CD14-positive monocyte (primary cell): ENCODE measurements at regions not wholly inside any gene's neighbourhood (a gene's known extent, or its start where the extent isn't known, plus 50 kb on each side); places are given as distances from the start of the nearest gene placed in this dataset.

Experiments
- DNase-seq, 3 donors: peaks; one replicate each; pipeline ENCODE4 v3.0.0-alpha.2; 2011 to 2022
- H2AFZ ChIP-seq: 2 replicates; pipeline ENCODE4 v1.6.0; 2012; ENCODE audit warnings: mild to moderate bottlenecking, low read depth, low read length, inconsistent platforms; ENCODE audit not compliant: insufficient read depth, poor library complexity, severe bottlenecking
- H3K27ac ChIP-seq, 2 donors: 1 replicate in 1 of 2; 2 replicates in 1 of 2; pipeline ENCODE4 v1.5.1; 2012 to 2013; ENCODE audit warnings: low read length in 2 of 2, control low read depth in 1 of 2, inconsistent platforms in 1 of 2, low read depth in 1 of 2, mild to moderate bottlenecking in 1 of 2
- H3K27me3 ChIP-seq, 2 donors: one replicate each; pipeline versions ENCODE4 v1.6.0 to v1.6.1; 2011 to 2013; ENCODE audit warnings: low read length in 2 of 2; ENCODE audit not compliant: control insufficient read depth in 2 of 2, insufficient read depth in 2 of 2
- H3K36me3 ChIP-seq, 2 donors: replicated peaks in 1 of 2; 1 replicate in 1 of 2; 2 replicates in 1 of 2; pipeline versions ENCODE4 v1.5.1 to v1.6.1; 2012 to 2013; ENCODE audit warnings: low read length in 2 of 2, control low read depth in 1 of 2, inconsistent platforms in 1 of 2, mild to moderate bottlenecking in 1 of 2; ENCODE audit not compliant: insufficient read depth in 2 of 2, control insufficient read depth in 1 of 2
- H3K4me1 ChIP-seq, 2 donors: 1 replicate in 1 of 2; 2 replicates in 1 of 2; pipeline versions ENCODE4 v1.5.1 to v1.6.1; 2012 to 2013; ENCODE audit warnings: low read length in 2 of 2, control low read depth in 1 of 2, inconsistent platforms in 1 of 2, mild to moderate bottlenecking in 1 of 2, moderate library complexity in 1 of 2; ENCODE audit not compliant: insufficient read depth in 2 of 2, control insufficient read depth in 1 of 2
- H3K4me2 ChIP-seq: replicated peaks from 2 replicates; pipeline ENCODE3; 2012; ENCODE audit warnings: low read length, moderate library complexity, mild to moderate bottlenecking; ENCODE audit not compliant: poor library complexity, severe bottlenecking; ENCODE audit errors: extremely low read depth
- H3K4me3 ChIP-seq, 3 experiments: fragments of 200-600 bp in 1 of 3; sonication (generic) in 1 of 3; replicated peaks in 1 of 3; 1 replicate in 2 of 3; 2 replicates in 1 of 3; pipeline ENCODE4 v1.5.1; 2011 to 2013; ENCODE audit warnings: low read length in 3 of 3, mild to moderate bottlenecking in 3 of 3, control low read depth in 2 of 3, low read depth in 2 of 3, inconsistent platforms in 1 of 3, moderate library complexity in 1 of 3
- H3K79me2 ChIP-seq: 2 replicates; pipeline ENCODE4 v1.6.0; 2012; ENCODE audit warnings: mild to moderate bottlenecking, control low read depth, inconsistent platforms, low read length, moderate library complexity; ENCODE audit not compliant: insufficient read depth
- H3K9ac ChIP-seq: 2 replicates; pipeline ENCODE4 v1.6.0; 2017; ENCODE audit warnings: low read length, mild to moderate bottlenecking; ENCODE audit not compliant: insufficient read depth, poor library complexity, severe bottlenecking
- H3K9me3 ChIP-seq, 2 donors: replicated peaks in 1 of 2; 1 replicate in 1 of 2; 2 replicates in 1 of 2; pipeline versions ENCODE4 v1.5.1 to v1.6.1; 2012 to 2013; ENCODE audit warnings: low read length in 2 of 2, control low read depth in 1 of 2; ENCODE audit not compliant: control insufficient read depth in 1 of 2, insufficient read depth in 1 of 2
- H4K20me1 ChIP-seq: 2 replicates; pipeline ENCODE4 v1.6.0; 2012; ENCODE audit warnings: mild to moderate bottlenecking, low read length, control low read depth, moderate library complexity; ENCODE audit not compliant: insufficient read depth
- H3K27ac Mint-ChIP-seq, 7 donors: one replicate each; pipeline ENCODE4 v1.8.0; 2020; ENCODE audit warnings: mild to moderate bottlenecking in 7 of 7, mixed read lengths in 7 of 7, moderate library complexity in 6 of 7, inconsistent platforms in 2 of 7
- H3K27me3 Mint-ChIP-seq, 3 donors: one replicate each; pipeline ENCODE4 v1.8.0; 2021 to 2022; ENCODE audit warnings: low read depth in 3 of 3, mild to moderate bottlenecking in 3 of 3, mixed read lengths in 3 of 3, moderate library complexity in 3 of 3, inconsistent platforms in 1 of 3
- H3K36me3 Mint-ChIP-seq, 2 donors: one replicate each; pipeline ENCODE4 v1.8.0; 2020; ENCODE audit warnings: mixed read lengths in 2 of 2, inconsistent platforms in 1 of 2, mild to moderate bottlenecking in 1 of 2
- H3K4me1 Mint-ChIP-seq: one replicate; pipeline ENCODE4 v1.8.0; 2020; ENCODE audit warnings: mild to moderate bottlenecking, mixed read lengths
- H3K4me3 Mint-ChIP-seq, 2 donors: one replicate each; pipeline ENCODE4 v1.8.0; 2020; ENCODE audit warnings: mild to moderate bottlenecking in 2 of 2, mixed read lengths in 2 of 2, moderate library complexity in 1 of 2
- H3K9me3 Mint-ChIP-seq, 7 donors: one replicate each; pipeline ENCODE4 v1.8.0; 2020 to 2022; ENCODE audit warnings: mixed read lengths in 7 of 7, mild to moderate bottlenecking in 6 of 7, moderate library complexity in 6 of 7, inconsistent platforms in 2 of 7
- WGBS: methylation state at CpG from one replicate; pipeline ENCODE4 v1.1.5; 2013; ENCODE audit warnings: missing lambda C conversion rate; ENCODE audit not compliant: insufficient coverage; 5-methylcytosine and 5-hydroxymethylcytosine counted together
- intact Hi-C, 2 donors: fragments of 100-400 bp; cut with micrococcal nuclease; formaldehyde crosslinking; loops; one replicate each; pipeline versions ENCODE4 v1.15.0 to v1.15.1; 2023
- TF ChIP-seq, protein P1 (sequence below): fragments of 200-600 bp; IDR thresholded peaks from one replicate; pipeline ENCODE4 v1.8.0; 2022; ENCODE audit warnings: antibody characterized with exemption, mild to moderate bottlenecking

DNA sequence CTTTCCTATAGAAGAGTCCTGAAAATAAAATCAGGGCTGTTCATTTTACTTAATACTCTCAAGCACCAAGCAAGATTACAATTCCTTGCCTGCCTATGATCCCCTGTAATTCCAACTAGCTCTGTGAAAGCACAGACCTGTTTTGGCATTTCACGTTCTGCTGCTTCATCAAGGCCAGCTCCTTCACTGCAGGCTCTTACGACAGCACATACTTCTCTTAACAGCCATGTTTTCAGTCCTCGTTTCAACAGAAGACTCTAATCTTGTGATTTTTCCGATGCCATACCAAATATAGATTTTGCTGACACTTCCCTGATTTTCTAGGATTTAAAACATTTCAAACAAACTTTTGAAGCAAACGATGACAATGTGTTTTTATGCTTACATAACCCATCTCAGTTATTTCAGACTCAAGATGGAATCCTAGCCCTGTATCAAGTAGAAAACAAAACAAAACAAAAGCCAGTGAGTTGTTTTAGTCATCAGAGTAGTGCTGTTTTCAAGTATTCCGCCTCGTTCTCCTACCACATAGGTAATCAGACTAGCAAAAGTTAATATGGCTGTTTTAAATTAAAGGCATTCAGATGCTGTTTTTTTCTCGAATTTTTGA lies 616.5 kb upstream of the CITED2 start:
- Mint-ChIP-seq H3K36me3 (no peaks in the 10 kb centered on the region), H3K27me3 (peaks cover 0 to 2% (median 0%) of the 10 kb centered on the region in 3 donors), H3K9me3 (peaks cover 0 to 10% (median 4%) of the 10 kb centered on the region in 7 donors), H3K4me3 (no peak overlapping the region), H3K4me1 (peaks cover 3% of the 10 kb centered on the region), H3K27ac (peak overlapping the region in 1 of 7 donors; percentile 69)
- Histone ChIP-seq H3K9ac (no peak overlapping the region), H2AFZ (no peak overlapping the region), H3K4me1 (no peaks in the 10 kb centered on the region), H3K27ac (no peak overlapping the region), H3K4me2 (no peak overlapping the region), H3K27me3 (no peaks in the 10 kb centered on the region), H3K36me3 (no peaks in the 10 kb centered on the region), H3K9me3 (no peaks in the 10 kb centered on the region), H3K79me2 (no peaks in the 10 kb centered on the region), H4K20me1 (no peaks in the 10 kb centered on the region), H3K4me3 (no peak overlapping the region)
- TF ChIP-seq, protein P1, sequence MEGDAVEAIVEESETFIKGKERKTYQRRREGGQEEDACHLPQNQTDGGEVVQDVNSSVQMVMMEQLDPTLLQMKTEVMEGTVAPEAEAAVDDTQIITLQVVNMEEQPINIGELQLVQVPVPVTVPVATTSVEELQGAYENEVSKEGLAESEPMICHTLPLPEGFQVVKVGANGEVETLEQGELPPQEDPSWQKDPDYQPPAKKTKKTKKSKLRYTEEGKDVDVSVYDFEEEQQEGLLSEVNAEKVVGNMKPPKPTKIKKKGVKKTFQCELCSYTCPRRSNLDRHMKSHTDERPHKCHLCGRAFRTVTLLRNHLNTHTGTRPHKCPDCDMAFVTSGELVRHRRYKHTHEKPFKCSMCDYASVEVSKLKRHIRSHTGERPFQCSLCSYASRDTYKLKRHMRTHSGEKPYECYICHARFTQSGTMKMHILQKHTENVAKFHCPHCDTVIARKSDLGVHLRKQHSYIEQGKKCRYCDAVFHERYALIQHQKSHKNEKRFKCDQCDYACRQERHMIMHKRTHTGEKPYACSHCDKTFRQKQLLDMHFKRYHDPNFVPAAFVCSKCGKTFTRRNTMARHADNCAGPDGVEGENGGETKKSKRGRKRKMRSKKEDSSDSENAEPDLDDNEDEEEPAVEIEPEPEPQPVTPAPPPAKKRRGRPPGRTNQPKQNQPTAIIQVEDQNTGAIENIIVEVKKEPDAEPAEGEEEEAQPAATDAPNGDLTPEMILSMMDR = no peak
- no peak for DNase-seq
- intact Hi-C loops = no loop called here
- WGBS = 82% methylated on average over 4 of the region's 8 CpGs

DNA sequence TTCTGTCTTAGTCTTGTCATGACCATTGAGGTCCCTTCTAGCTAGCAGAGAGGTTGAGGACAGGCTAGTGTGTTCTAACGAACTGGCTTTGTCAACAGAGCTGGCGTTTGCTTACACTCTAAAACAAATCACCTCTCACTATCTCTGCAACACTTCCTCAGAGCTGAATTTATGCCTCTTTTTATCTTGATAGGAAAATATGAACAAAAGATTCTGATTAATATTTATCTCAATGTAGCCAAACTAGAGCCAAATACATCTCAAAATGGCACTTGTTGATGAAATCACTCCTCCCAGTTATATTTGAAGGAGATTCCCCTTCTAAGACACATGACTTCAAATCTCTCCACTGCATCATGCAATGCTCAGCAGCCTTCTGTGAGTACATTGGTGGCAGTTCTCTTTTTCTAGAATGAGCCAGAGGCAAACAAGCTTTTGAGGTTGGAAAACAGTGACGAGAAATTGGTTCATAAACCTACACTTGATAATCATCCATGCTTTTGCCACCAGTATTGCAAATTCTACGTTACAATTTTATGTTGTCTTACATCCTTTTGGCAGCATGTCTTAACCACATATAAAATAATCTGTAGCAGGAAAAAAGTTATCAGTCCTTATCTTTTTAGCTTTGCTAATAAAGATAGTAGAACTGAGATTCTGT lies 615.7 kb upstream of the CITED2 start:
- intact Hi-C loops = no loop called here
- Mint-ChIP-seq H3K4me1 (peaks cover 3% of the 10 kb centered on the region), H3K4me3 (no peak overlapping the region), H3K9me3 (peaks cover 0 to 10% (median 4%) of the 10 kb centered on the region in 7 donors), H3K27me3 (peaks cover 0 to 2% (median 0%) of the 10 kb centered on the region in 3 donors), H3K27ac (no peak overlapping the region), H3K36me3 (no peaks in the 10 kb centered on the region)
- TF ChIP-seq, protein P1 = no peak
- H4K20me1 ChIP-seq = no peaks in the 10 kb centered on the region
- DNase-seq = peak in 1 of 3 donors; percentile 20
- H3K9ac ChIP-seq = no peak overlapping the region
- no peak overlapping the region for H2AFZ ChIP-seq
- no peaks in the 10 kb centered on the region for H3K4me1 ChIP-seq
- H3K9me3 ChIP-seq = no peaks in the 10 kb centered on the region
- H3K79me2 ChIP-seq = no peaks in the 10 kb centered on the region
- no peak overlapping the region for H3K4me2 ChIP-seq
- H3K27me3 ChIP-seq = no peaks in the 10 kb centered on the region
- WGBS = no CpG with 5 or more reads among the region's 4 CpGs
- H3K27ac ChIP-seq = no peak overlapping the region
- H3K4me3 ChIP-seq = no peak overlapping the region
- no peaks in the 10 kb centered on the region for H3K36me3 ChIP-seq
